LNCaP clone FGC (cell line): ENCODE measurements at regions not wholly inside any gene's neighbourhood (a gene's known extent, or its start where the extent isn't known, plus 50 kb on each side); places are given as distances from the start of the nearest gene placed in this dataset.

ENCODE experiments used
- DNase-seq: peaks from one replicate; pipeline ENCODE4 v3.0.0-alpha.2; 2011; ENCODE audit warnings: low read depth
- H3K4me3 ChIP-seq: 2 replicates; pipeline ENCODE4 v1.5.1; 2011; ENCODE audit warnings: mild to moderate bottlenecking, low read depth, low read length, control low read depth
- TF ChIP-seq, protein P1 (sequence below): IDR thresholded peaks from 2 replicates; pipeline ENCODE4 v1.5.1; 2012; ENCODE audit warnings: mild to moderate bottlenecking; ENCODE audit not compliant: control insufficient read depth, insufficient read depth; ENCODE audit errors: extremely low read depth

DNA sequence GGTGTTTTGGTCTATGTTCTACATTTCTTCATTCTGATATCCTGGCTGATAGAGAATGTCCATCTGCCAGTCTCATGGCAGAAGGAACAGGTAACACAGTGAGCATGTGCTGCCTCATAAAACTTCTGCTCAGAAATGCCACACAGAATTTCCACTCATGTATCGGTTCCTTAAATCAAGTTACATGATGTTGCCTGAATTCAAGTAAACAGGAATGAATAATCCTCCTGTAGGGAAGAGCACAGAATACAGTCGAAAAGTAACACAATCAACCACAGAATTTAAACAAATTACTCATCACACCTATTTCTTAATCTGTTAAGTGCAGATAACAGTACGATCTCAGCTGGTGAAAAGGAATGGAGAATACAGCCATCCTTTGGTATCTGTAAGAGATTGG, 74.7 kb downstream of the FAM217A start:
- TF ChIP-seq, protein P1, sequence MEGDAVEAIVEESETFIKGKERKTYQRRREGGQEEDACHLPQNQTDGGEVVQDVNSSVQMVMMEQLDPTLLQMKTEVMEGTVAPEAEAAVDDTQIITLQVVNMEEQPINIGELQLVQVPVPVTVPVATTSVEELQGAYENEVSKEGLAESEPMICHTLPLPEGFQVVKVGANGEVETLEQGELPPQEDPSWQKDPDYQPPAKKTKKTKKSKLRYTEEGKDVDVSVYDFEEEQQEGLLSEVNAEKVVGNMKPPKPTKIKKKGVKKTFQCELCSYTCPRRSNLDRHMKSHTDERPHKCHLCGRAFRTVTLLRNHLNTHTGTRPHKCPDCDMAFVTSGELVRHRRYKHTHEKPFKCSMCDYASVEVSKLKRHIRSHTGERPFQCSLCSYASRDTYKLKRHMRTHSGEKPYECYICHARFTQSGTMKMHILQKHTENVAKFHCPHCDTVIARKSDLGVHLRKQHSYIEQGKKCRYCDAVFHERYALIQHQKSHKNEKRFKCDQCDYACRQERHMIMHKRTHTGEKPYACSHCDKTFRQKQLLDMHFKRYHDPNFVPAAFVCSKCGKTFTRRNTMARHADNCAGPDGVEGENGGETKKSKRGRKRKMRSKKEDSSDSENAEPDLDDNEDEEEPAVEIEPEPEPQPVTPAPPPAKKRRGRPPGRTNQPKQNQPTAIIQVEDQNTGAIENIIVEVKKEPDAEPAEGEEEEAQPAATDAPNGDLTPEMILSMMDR, result no peak
- no peak for DNase-seq
- no peak overlapping the region for H3K4me3 ChIP-seq

GRCh38 chr6:4008324-4009047, 70.5 kb downstream of the FAM217A start:
- H3K4me3 ChIP-seq, result no peak overlapping the region
- peak; percentile 97 for DNase-seq
- TF ChIP-seq, protein P1, result peak; percentile 40

DNA sequence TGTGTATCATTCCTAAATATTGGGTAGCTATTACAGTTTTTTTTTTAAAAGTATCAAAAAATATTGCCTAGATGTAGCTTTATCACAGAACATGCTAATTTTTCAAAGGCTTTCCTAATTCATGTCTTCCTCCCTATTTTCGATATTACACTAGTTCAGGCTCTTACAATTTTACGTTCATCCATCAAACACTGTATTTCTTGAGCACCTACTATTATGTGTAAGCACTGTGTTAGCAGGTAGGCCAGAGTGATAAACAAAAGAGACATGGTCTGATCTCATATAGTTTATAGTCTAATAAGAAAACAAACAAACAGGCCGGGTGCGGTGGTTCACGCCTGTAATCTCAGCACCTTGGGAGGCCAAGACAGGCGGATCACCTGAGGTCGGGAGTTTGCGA, 69.5 kb downstream of the FAM217A start:
- DNase-seq, result no peak
- TF ChIP-seq, protein P1, result no peak
- no peak overlapping the region for H3K4me3 ChIP-seq

GRCh38 chr6:4010048-4010447, 68.9 kb downstream of the FAM217A start:
- no peak overlapping the region for H3K4me3 ChIP-seq
- no peak for DNase-seq
- TF ChIP-seq, protein P1, result no peak

- no peak overlapping the region for H3K4me3 ChIP-seq
- no peak for DNase-seq
- TF ChIP-seq, protein P1, result no peak
Observed at GRCh38 chr6:4010689-4011090, 68.2 kb downstream of the FAM217A start.

- DNase-seq, result no peak
- TF ChIP-seq, protein P1, result no peak
- H3K4me3 ChIP-seq, result no peak overlapping the region
Observed at GRCh38 chr6:4012826-4013225, 66.1 kb downstream of the FAM217A start.
